WERI-Rb-1 (cell line): ENCODE measurements at regions not wholly inside any gene's neighbourhood (a gene's known extent, or its start where the extent isn't known, plus 50 kb on each side); places are given as distances from the start of the nearest gene placed in this dataset.

ENCODE experiments used
- DNase-seq: peaks from one replicate; pipeline ENCODE4 v3.0.0-alpha.2; 2020
- H3K27ac ChIP-seq: fragments of 250-450 bp; sonication (Bioruptor Pico); 2 replicates; pipeline ENCODE4 v1.5.1; 2020; ENCODE audit warnings: mild to moderate bottlenecking, moderate library complexity
- H3K27me3 ChIP-seq: fragments of 250-450 bp; sonication (Bioruptor Pico); 2 replicates; pipeline ENCODE4 v1.5.1; 2021; ENCODE audit warnings: mild to moderate bottlenecking, low read depth, moderate library complexity; ENCODE audit not compliant: insufficient read depth, severe bottlenecking
- H3K36me3 ChIP-seq: fragments of 250-450 bp; sonication (Bioruptor Pico); 2 replicates; pipeline ENCODE4 v1.5.1; 2020; ENCODE audit warnings: mild to moderate bottlenecking, moderate library complexity
- H3K4me3 ChIP-seq: 2 replicates; pipeline ENCODE4 v1.5.1; 2011; ENCODE audit warnings: low read depth, mild to moderate bottlenecking, control low read depth, low read length
- H3K9me3 ChIP-seq: fragments of 250-450 bp; sonication (Bioruptor Pico); 2 replicates; pipeline ENCODE4 v1.5.1; 2021; ENCODE audit warnings: mild to moderate bottlenecking, moderate library complexity; ENCODE audit not compliant: severe bottlenecking
- CTCF ChIP-seq: IDR thresholded peaks from 2 replicates; pipeline ENCODE4 v1.5.1; 2011; ENCODE audit warnings: low read depth, mild to moderate bottlenecking, control low read depth, inconsistent platforms, low read length

DNA sequence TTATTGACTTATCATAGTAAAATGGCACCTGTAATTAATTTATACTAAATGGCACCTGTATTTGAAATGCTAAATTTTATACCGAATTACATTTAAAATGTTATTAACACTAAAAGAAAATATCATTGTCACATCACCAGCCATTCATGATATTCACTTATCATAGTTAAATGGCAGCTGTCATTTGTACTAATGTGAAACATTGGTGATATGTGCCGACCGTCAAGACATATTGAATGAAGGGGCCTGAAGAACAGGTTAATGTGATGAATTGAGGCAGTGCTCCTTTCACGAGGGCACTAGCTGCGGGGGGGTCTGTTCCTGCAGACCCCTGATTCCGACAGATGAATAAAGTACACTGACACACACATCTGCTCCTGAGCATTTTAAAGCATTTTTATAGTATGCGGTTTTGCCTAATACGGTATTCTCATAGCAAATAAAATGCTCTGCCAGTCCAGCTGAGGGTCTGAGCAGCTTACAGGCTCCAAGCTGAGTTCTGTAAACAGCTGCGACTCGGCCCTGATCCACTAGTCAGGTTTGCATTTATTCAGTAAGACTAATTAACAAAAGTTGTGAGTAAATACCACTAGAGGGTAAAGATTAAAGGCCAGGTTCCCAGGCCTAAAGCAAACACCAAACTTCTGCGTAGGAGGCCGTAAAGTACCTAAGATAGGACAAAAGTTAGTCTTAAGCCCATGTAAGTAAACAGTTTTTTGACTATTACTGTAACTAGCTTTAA, 593.4 kb upstream of the NETO1 start:
- Histone ChIP-seq H3K27me3 (no peaks in the 10 kb centered on the region), H3K4me3 (no peak overlapping the region), H3K9me3 (no peaks in the 10 kb centered on the region), H3K27ac (no peak overlapping the region), H3K36me3 (no peaks in the 10 kb centered on the region)
- DNase-seq: no peak
- TF ChIP-seq CTCF: no peak

DNA sequence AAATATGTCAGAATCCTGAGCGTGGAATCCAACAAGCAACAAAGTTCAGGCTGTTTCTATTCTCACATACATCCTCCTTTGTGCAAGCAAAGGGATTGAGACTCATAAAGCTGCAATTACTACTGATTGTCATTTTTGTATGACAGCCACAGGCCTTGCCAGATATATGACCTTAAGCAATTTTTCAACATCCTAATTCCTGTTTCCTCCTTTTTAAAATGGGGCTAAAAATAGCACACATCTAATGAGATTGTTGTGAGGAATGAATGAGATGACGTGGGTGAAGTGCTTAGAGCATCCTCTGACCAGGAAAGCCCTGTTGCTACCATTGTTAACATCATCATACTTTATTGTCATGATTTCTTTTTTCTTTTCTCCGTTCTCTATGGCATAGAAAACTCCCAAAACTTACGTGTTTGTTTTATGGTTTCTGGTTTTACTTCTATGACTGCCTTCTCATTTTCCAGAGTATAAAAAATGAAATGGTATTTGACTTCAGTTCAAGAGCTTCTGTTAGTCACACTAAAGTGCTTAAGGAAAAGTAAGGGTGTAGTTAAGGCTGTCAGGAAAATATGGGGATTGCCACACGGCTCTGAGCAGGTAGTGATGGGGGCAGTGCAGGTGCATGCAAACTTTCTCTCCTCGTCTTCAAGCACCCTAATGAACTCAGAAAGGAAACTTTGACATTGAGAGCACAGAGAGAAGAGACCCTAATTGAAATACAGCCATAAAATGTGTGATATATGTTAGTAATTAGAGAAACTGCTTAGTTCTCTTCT, 590.6 kb upstream of the NETO1 start:
- Histone ChIP-seq H3K36me3 (no peaks in the 10 kb centered on the region), H3K9me3 (no peaks in the 10 kb centered on the region), H3K27me3 (no peaks in the 10 kb centered on the region), H3K27ac (no peak overlapping the region), H3K4me3 (no peak overlapping the region)
- DNase-seq: no peak
- no peak for TF ChIP-seq CTCF

DNA sequence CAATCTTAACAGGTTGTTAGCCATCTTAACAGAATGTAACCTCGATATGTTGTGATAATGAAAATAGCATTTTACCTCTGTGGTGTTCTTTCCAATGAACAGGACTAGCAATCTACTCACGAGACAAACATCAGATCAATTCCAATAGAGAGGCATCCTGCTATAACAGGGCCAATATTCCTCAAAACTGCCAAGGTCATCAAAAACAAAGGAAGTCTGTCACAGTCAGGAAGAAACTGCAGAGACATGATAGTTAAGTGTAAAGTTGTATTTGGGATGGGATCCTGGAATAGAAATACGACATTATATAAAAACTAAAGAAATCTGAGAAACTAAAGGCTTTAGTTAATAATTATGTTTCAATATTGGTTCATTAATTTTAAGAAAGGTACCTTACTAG, 588.9 kb upstream of the NETO1 start:
- no peak overlapping the region for H3K27ac ChIP-seq
- H3K9me3 ChIP-seq: no peaks in the 10 kb centered on the region
- no peak overlapping the region for H3K4me3 ChIP-seq
- no peaks in the 10 kb centered on the region for H3K36me3 ChIP-seq
- TF ChIP-seq CTCF: no peak
- DNase-seq: no peak
- no peaks in the 10 kb centered on the region for H3K27me3 ChIP-seq

- no peak for DNase-seq
- no peaks in the 10 kb centered on the region for H3K36me3 ChIP-seq
- TF ChIP-seq CTCF: no peak
These were observed 585.1 kb upstream of the NETO1 start for GRCh38 chr18:73452866-73453265.

DNA sequence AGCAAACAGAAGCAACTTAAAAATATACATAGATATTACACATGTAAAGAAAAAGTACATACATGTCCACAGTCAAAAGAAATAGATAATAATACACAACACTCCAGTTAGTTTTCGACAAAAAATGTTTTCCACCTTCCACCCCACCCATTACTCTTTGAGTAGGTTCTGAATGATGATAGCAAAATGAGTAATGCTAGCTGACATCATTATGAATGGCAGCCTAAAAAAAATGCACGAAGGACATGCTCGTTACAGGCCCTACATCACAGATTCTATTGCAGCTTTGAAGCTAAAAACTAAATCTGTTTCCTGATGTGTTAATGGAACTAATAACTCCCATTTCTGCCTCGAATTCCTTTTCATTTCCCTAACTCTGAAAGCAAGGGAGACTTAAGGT, 578.7 kb upstream of the NETO1 start:
- Histone ChIP-seq H3K4me3 (no peak overlapping the region), H3K27me3 (no peaks in the 10 kb centered on the region), H3K36me3 (no peaks in the 10 kb centered on the region), H3K27ac (no peak overlapping the region), H3K9me3 (no peaks in the 10 kb centered on the region)
- no peak for TF ChIP-seq CTCF
- no peak for DNase-seq

More at GRCh38 chr18:73452866-73453265, 585.1 kb upstream of the NETO1 start:
- Histone ChIP-seq H3K27ac (no peak overlapping the region), H3K9me3 (no peaks in the 10 kb centered on the region), H3K4me3 (no peak overlapping the region), H3K27me3 (no peaks in the 10 kb centered on the region)
